Left lung (tissue), 4 donors: ENCODE measurements at regions not wholly inside any gene's neighbourhood (a gene's known extent, or its start where the extent isn't known, plus 50 kb on each side); places are given as distances from the start of the nearest gene placed in this dataset.
A peak's percentile ranks its signal among the peaks of the same experiment; 100 is the strongest.

Source experiments
- ATAC-seq: fragments of 200-7000 bp; cut with Tn5 transposase; one replicate; pipeline ENCODE4 v1.9.1; 2020; ENCODE audit warnings: moderate library complexity
- DNase-seq, 4 donors: peaks; one replicate each; pipeline ENCODE4 v3.0.0-alpha.2; 2013 to 2020
- H3K27ac ChIP-seq, 2 donors: fragments of 200-600 bp; sonication (generic) in 1 of 2; one replicate each; pipeline versions ENCODE4 v1.5.0 to v1.8.0; 2020 to 2021
- H3K27me3 ChIP-seq, 2 donors: fragments of 200-600 bp; sonication (generic) in 1 of 2; one replicate each; pipeline versions ENCODE4 v1.5.0 to v1.8.0; 2020 to 2021
- H3K36me3 ChIP-seq, 2 donors: fragments of 200-600 bp; sonication (generic) in 1 of 2; one replicate each; pipeline versions ENCODE4 v1.5.0 to v1.8.0; 2020 to 2021
- H3K4me1 ChIP-seq, 2 donors: fragments of 200-600 bp; one replicate each; pipeline ENCODE4 v1.8.0; 2021
- H3K4me3 ChIP-seq, 2 donors: fragments of 200-600 bp; sonication (generic) in 1 of 2; one replicate each; pipeline versions ENCODE4 v1.5.0 to v1.8.0; 2020 to 2021; ENCODE audit warnings: mild to moderate bottlenecking in 1 of 2
- H3K9me3 ChIP-seq, 2 donors: fragments of 200-600 bp; sonication (generic) in 1 of 2; one replicate each; pipeline versions ENCODE4 v1.5.0 to v1.8.0; 2020 to 2021
- CTCF ChIP-seq, 2 donors: fragments of 200-600 bp; sonication (generic) in 1 of 2; IDR thresholded peaks; one replicate each; pipeline versions ENCODE4 v1.5.0 to v1.8.0; 2021; ENCODE audit warnings: antibody characterized with exemption in 2 of 2
- intact Hi-C, 2 donors: fragments of 100-400 bp; cut with DNase I; formaldehyde crosslinking; loops; one replicate each; pipeline versions ENCODE4 v1.11.2 to v1.14.2; 2022
- donor health status: DM: no; HTN: yes; CAD: no.
- donor health status: DM: no; HTN: no; CAD: no.

GRCh38 chr13:87274209-87274819 is 396.9 kb upstream of the SLITRK5 start:
- Histone ChIP-seq H3K4me1 (no peaks in the 10 kb centered on the region), H3K9me3 (no peaks in the 10 kb centered on the region), H3K27ac (no peak overlapping the region), H3K27me3 (no peaks in the 10 kb centered on the region), H3K36me3 (no peaks in the 10 kb centered on the region), H3K4me3 (no peak overlapping the region)
- intact Hi-C loops, result no loop called here
- ATAC-seq (peak; percentile 72), DNase-seq (peak in 2 of 4 donors; percentile 11 to 51)
- peak in 1 of 2 donors; percentile 44 for TF ChIP-seq CTCF (IDR thresholded peaks at IDR 0.05)

- Histone ChIP-seq H3K27ac (no peak overlapping the region), H3K4me1 (no peaks in the 10 kb centered on the region), H3K36me3 (no peaks in the 10 kb centered on the region), H3K4me3 (no peak overlapping the region), H3K27me3 (no peaks in the 10 kb centered on the region), H3K9me3 (no peaks in the 10 kb centered on the region)
- no peak for DNase-seq
- ATAC-seq, result no peak
- no peak for TF ChIP-seq CTCF (IDR thresholded peaks at IDR 0.05)
- intact Hi-C loops, result no loop called here
Observed at GRCh38 chr13:87280139-87280538, 391.0 kb upstream of the SLITRK5 start.

- ATAC-seq, result no peak
- no peaks in the 10 kb centered on the region for H3K9me3 ChIP-seq
- H3K4me3 ChIP-seq, result no peak overlapping the region
- no peak overlapping the region for H3K27ac ChIP-seq
- intact Hi-C loops, result no loop called here
- H3K27me3 ChIP-seq, result no peaks in the 10 kb centered on the region
- TF ChIP-seq CTCF (IDR thresholded peaks at IDR 0.05), result no peak
- DNase-seq, result no peak
- no peaks in the 10 kb centered on the region for H3K4me1 ChIP-seq
- H3K36me3 ChIP-seq, result no peaks in the 10 kb centered on the region
Observed at GRCh38 chr13:87287721-87288120, 383.4 kb upstream of the SLITRK5 start.

GRCh38 chr13:87295636-87296035 is 375.5 kb upstream of the SLITRK5 start:
- H3K27ac ChIP-seq, result no peak overlapping the region
- intact Hi-C loops, result no loop called here
- H3K4me3 ChIP-seq, result no peak overlapping the region
- H3K36me3 ChIP-seq, result no peaks in the 10 kb centered on the region
- TF ChIP-seq CTCF (IDR thresholded peaks at IDR 0.05), result no peak
- H3K4me1 ChIP-seq, result no peaks in the 10 kb centered on the region
- DNase-seq (no peak), ATAC-seq (no peak)
- no peaks in the 10 kb centered on the region for H3K27me3 ChIP-seq
- no peaks in the 10 kb centered on the region for H3K9me3 ChIP-seq

GRCh38 chr13:87302034-87302433 is 369.1 kb upstream of the SLITRK5 start:
- Histone ChIP-seq H3K9me3 (peaks cover 0 to 15% of the 10 kb centered on the region in 2 donors), H3K4me1 (no peaks in the 10 kb centered on the region), H3K4me3 (no peak overlapping the region), H3K27me3 (no peaks in the 10 kb centered on the region), H3K27ac (no peak overlapping the region), H3K36me3 (no peaks in the 10 kb centered on the region)
- intact Hi-C loops, result no loop called here
- no peak for DNase-seq
- TF ChIP-seq CTCF (IDR thresholded peaks at IDR 0.05), result no peak
- no peak for ATAC-seq
